ENCODE measurements at regions not wholly inside any gene's neighbourhood (a gene's known extent, or its start where the extent isn't known, plus 50 kb on each side); places are given as distances from the start of the nearest gene placed in this dataset.

DNA sequence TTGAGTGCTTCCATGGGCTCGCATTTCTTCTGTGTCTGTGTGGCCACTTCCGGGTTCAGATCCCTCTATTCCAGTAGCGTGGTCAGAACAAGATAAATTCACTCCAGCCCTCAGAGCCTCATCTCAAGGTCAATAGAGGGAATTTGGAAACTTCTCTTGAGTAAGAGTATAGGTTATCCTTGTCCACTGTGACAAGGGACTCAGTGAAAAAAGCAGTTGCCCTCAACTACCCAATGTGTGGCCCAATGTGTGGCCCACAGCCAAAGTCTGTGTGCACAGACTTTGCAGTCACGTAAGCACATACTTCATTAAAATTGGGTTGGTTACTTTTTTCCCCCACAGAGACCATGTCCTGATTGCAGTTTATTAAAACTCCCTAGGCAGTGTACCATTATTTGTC lies 305.6 kb upstream of the SEMA6D start:
- Histone ChIP-seq H3K4me2 (ENCODE audit: insufficient read depth, insufficient read length, low read length) (no peak overlapping the region), H3K4ac (ENCODE audit: low read depth, low read length) (no peak overlapping the region), H3K18ac (ENCODE audit: insufficient read length, low read depth, low read length) (no peak overlapping the region), H4K91ac (ENCODE audit: insufficient read length, low read depth, low read length) (no peak overlapping the region), H4K20me1 (ENCODE audit: control insufficient read depth, insufficient read depth, insufficient read length) (no peaks in the 10 kb centered on the region), H3K4me1 (ENCODE audit: insufficient read depth, low read length) (no peaks in the 10 kb centered on the region), H3K14ac (ENCODE audit: insufficient read depth, low read length) (no peak overlapping the region), H3T11ph (ENCODE audit: low read length) (no peak overlapping the region), H2BK15ac (ENCODE audit: low read depth, low read length) (no peak overlapping the region), H3K27me3 (ENCODE audit: insufficient read depth, low read length) (no peaks in the 10 kb centered on the region), H3K23me2 (ENCODE audit: insufficient read length, low read depth, low read length, poor library complexity, severe bottlenecking) (no peaks in the 10 kb centered on the region), H2BK20ac (ENCODE audit: low read depth, low read length, poor library complexity, severe bottlenecking) (no peak overlapping the region), H2BK5ac (ENCODE audit: insufficient read length, low read length) (no peak overlapping the region), H2BK12ac (ENCODE audit: insufficient read length, low read depth, low read length) (no peak overlapping the region), H3K23ac (ENCODE audit: insufficient read length, low read depth, low read length) (no peak overlapping the region), H3K56ac (ENCODE audit: insufficient read length, low read depth, low read length) (no peak overlapping the region), H2AFZ (ENCODE audit: low read length) (no peak overlapping the region), H3K27ac (ENCODE audit: insufficient read length, low read depth, low read length) (no peak overlapping the region), H3K9ac (ENCODE audit: extremely low read depth, insufficient read length, low read length) (no peak overlapping the region), H3K9me3 (ENCODE audit: control insufficient read depth, low read depth, low read length) (no peaks in the 10 kb centered on the region), H3K79me2 (ENCODE audit: insufficient read depth, low read length) (no peaks in the 10 kb centered on the region), H4K5ac (ENCODE audit: insufficient read length, low read depth, low read length) (no peak overlapping the region), H3K79me1 (ENCODE audit: insufficient read depth, low read depth, low read length, poor library complexity, severe bottlenecking) (no peaks in the 10 kb centered on the region), H4K8ac (replicated peaks; ENCODE audit: insufficient read length, low read depth, low read length) (no peak overlapping the region), H2BK120ac (ENCODE audit: low read depth, low read length, poor library complexity, severe bottlenecking) (no peak overlapping the region), H2AK5ac (ENCODE audit: insufficient read length, low read length) (no peak overlapping the region)
- Mint-ChIP-seq H3K27ac (peak overlapping the region in 1 of 3 experiments; percentile 30; a peak in 1 of 7 replicates), H3K4me1 (peaks cover 26% of the 10 kb centered on the region in 2 experiments), H3K4me3 (no peak overlapping the region), H3K27me3 (ENCODE audit: low read depth) (no peaks in the 10 kb centered on the region), H3K9me3 (no peaks in the 10 kb centered on the region), H3K36me3 (ENCODE audit: insufficient read depth in 1 of 3, low read depth in 3 of 3) (no peaks in the 10 kb centered on the region)
- TF ChIP-seq, protein P1, sequence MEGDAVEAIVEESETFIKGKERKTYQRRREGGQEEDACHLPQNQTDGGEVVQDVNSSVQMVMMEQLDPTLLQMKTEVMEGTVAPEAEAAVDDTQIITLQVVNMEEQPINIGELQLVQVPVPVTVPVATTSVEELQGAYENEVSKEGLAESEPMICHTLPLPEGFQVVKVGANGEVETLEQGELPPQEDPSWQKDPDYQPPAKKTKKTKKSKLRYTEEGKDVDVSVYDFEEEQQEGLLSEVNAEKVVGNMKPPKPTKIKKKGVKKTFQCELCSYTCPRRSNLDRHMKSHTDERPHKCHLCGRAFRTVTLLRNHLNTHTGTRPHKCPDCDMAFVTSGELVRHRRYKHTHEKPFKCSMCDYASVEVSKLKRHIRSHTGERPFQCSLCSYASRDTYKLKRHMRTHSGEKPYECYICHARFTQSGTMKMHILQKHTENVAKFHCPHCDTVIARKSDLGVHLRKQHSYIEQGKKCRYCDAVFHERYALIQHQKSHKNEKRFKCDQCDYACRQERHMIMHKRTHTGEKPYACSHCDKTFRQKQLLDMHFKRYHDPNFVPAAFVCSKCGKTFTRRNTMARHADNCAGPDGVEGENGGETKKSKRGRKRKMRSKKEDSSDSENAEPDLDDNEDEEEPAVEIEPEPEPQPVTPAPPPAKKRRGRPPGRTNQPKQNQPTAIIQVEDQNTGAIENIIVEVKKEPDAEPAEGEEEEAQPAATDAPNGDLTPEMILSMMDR (conservative IDR thresholded peaks at IDR 0.05) = no peak
- DNase-seq = no peak
- no CpG with 5 or more reads among the region's 4 CpGs for WGBS (ENCODE audit: extremely low coverage, insufficient read length, low lambda C conversion rate)

Measured in H9 (cell line).